ENCODE measurements at regions not wholly inside any gene's neighbourhood (a gene's known extent, or its start where the extent isn't known, plus 50 kb on each side); places are given as distances from the start of the nearest gene placed in this dataset.

DNA sequence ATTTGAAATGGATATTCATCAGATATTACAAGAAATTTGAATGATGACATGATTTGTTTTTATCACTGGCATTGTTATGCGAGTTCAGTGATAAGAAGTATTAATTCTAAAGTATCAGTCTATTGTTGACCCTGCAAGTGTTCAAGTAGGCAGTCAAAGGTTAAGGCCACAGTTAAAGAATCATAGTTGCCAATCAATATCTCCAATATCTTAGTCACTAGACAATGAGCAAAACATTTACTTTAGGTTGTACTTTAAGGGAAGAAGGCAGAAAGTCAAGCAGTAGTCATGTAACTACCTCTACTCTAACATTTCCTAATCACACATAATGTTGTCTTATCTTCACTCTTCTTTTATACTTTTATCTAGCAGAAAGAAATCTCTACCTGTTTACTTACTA is 709.8 kb downstream of the PCDH17 start:
- H3K4me1 ChIP-seq (ENCODE audit: control insufficient read depth in 4 of 4, insufficient read depth in 4 of 4, low read length in 3 of 4): peaks cover 0 to 10% (median 0%) of the 10 kb centered on the region in 4 donors
- no peak overlapping the region for H3K4me3 ChIP-seq (ENCODE audit: low read depth in 1 of 3, low read length in 3 of 3)
- no peak for DNase-seq (ENCODE audit: low spot score)
- H3K27ac ChIP-seq (ENCODE audit: low read depth in 1 of 2, low read length in 2 of 2): no peak overlapping the region
- no peak overlapping the region for H3K9ac ChIP-seq (ENCODE audit: low read depth in 1 of 2, low read length in 2 of 2)
- H3K9me3 ChIP-seq (ENCODE audit: control insufficient read depth in 4 of 4, low read length in 3 of 4): no peaks in the 10 kb centered on the region
- no peaks in the 10 kb centered on the region for H3K36me3 ChIP-seq (ENCODE audit: control insufficient read depth in 4 of 4, insufficient read depth in 3 of 4, low read depth in 1 of 4, low read length in 3 of 4)
- H3K27me3 ChIP-seq (ENCODE audit: control insufficient read depth in 4 of 4, insufficient read depth in 4 of 4, low read length in 3 of 4): no peaks in the 10 kb centered on the region
- TF ChIP-seq GABPA (IDR thresholded peaks at IDR 0.05 in 1 of 2, conservative IDR thresholded peaks at IDR 0.05 in 1 of 2) (no peak), RAD21 (IDR thresholded peaks at IDR 0.05) (no peak), CTCF (IDR thresholded peaks at IDR 0.05; ENCODE audit: low read depth, low read length, missing input control) (no peak), ATF3 (IDR thresholded peaks at IDR 0.05) (no peak), RXRA (IDR thresholded peaks at IDR 0.05) (no peak), NR2F2 (IDR thresholded peaks at IDR 0.05) (no peak), ZBTB33 (IDR thresholded peaks at IDR 0.05) (no peak), EGR1 (IDR thresholded peaks at IDR 0.05; ENCODE audit: low read depth in 2 of 2) (no peak), FOXA1 (IDR thresholded peaks at IDR 0.05) (no peak), HNF4G (IDR thresholded peaks at IDR 0.05) (no peak), TAF1 (conservative IDR thresholded peaks at IDR 0.05) (no peak), JUND (IDR thresholded peaks at IDR 0.05) (no peak), FOXA2 (IDR thresholded peaks at IDR 0.05) (no peak), YY1 (IDR thresholded peaks at IDR 0.05) (no peak), HNF4A (conservative IDR thresholded peaks at IDR 0.05) (no peak), SP1 (IDR thresholded peaks at IDR 0.05) (no peak)
- TF ChIP-seq, protein P1, sequence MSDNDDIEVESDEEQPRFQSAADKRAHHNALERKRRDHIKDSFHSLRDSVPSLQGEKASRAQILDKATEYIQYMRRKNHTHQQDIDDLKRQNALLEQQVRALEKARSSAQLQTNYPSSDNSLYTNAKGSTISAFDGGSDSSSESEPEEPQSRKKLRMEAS (IDR thresholded peaks at IDR 0.05): no peak
- TF ChIP-seq, protein P2, sequence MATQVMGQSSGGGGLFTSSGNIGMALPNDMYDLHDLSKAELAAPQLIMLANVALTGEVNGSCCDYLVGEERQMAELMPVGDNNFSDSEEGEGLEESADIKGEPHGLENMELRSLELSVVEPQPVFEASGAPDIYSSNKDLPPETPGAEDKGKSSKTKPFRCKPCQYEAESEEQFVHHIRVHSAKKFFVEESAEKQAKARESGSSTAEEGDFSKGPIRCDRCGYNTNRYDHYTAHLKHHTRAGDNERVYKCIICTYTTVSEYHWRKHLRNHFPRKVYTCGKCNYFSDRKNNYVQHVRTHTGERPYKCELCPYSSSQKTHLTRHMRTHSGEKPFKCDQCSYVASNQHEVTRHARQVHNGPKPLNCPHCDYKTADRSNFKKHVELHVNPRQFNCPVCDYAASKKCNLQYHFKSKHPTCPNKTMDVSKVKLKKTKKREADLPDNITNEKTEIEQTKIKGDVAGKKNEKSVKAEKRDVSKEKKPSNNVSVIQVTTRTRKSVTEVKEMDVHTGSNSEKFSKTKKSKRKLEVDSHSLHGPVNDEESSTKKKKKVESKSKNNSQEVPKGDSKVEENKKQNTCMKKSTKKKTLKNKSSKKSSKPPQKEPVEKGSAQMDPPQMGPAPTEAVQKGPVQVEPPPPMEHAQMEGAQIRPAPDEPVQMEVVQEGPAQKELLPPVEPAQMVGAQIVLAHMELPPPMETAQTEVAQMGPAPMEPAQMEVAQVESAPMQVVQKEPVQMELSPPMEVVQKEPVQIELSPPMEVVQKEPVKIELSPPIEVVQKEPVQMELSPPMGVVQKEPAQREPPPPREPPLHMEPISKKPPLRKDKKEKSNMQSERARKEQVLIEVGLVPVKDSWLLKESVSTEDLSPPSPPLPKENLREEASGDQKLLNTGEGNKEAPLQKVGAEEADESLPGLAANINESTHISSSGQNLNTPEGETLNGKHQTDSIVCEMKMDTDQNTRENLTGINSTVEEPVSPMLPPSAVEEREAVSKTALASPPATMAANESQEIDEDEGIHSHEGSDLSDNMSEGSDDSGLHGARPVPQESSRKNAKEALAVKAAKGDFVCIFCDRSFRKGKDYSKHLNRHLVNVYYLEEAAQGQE (IDR thresholded peaks at IDR 0.05): no peak
- 47% methylated on average over 1 of the region's 1 CpG for WGBS
